ENCODE measurements at regions not wholly inside any gene's neighbourhood (a gene's known extent, or its start where the extent isn't known, plus 50 kb on each side); places are given as distances from the start of the nearest gene placed in this dataset.

DNA sequence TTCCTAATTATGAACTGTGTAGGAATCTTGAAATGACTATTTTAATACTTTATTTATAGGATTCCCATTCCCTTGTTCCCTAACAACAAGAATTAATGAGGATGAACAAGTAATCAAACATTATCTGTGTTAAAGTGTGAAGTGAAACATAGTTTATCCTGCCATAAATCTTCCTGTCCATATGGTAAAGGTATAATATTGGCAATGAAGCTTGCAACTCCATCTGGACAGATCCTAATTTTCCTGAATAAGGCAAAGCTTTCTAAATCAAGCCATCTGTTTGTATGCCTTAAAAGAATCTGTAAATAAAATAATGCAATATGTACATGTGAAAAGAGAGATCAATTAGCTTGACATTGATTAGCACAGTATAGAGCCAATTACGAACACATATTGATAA is 529.0 kb downstream of the ANKRD7 start:
- no peaks in the 10 kb centered on the region for H3K36me3 ChIP-seq (replicated peaks)
- no peak overlapping the region for H3K27ac ChIP-seq
- no peaks in the 10 kb centered on the region for H3K27me3 ChIP-seq (replicated peaks)
- in situ Hi-C loops (cut with HindIII; ENCODE audit: low pct_ligation_motif_present, low sequenced_read_pairs), result no loop called here
- TF ChIP-seq, protein P1, sequence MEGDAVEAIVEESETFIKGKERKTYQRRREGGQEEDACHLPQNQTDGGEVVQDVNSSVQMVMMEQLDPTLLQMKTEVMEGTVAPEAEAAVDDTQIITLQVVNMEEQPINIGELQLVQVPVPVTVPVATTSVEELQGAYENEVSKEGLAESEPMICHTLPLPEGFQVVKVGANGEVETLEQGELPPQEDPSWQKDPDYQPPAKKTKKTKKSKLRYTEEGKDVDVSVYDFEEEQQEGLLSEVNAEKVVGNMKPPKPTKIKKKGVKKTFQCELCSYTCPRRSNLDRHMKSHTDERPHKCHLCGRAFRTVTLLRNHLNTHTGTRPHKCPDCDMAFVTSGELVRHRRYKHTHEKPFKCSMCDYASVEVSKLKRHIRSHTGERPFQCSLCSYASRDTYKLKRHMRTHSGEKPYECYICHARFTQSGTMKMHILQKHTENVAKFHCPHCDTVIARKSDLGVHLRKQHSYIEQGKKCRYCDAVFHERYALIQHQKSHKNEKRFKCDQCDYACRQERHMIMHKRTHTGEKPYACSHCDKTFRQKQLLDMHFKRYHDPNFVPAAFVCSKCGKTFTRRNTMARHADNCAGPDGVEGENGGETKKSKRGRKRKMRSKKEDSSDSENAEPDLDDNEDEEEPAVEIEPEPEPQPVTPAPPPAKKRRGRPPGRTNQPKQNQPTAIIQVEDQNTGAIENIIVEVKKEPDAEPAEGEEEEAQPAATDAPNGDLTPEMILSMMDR (IDR thresholded peaks at IDR 0.05; ENCODE audit: low read depth, low read length, missing control alignments), result no peak
- no peak for DNase-seq
- no peak overlapping the region for H3K4me3 ChIP-seq (ENCODE audit: low read depth, low read length)

DNA sequence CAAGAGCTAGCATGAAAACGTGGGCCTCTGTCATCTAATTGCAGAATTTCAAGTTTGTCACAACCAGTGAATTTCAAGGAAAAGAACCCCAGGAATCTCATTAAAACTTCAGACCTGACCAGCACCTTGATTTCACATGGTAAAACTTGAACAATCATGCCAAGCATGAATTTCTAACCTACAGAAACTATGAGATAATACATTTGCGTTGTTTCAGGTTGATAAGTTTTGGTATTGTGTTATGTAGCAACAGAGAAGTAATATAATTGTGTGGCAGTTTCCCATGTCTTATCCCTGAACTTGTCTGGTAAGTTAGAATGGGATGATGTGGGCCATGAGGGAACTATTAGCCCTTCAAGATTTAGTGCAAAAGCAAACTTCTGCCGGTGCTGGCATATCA is 530.1 kb downstream of the ANKRD7 start:
- no peaks in the 10 kb centered on the region for H3K36me3 ChIP-seq (replicated peaks)
- in situ Hi-C loops (cut with HindIII; ENCODE audit: low pct_ligation_motif_present, low sequenced_read_pairs), result no loop called here
- H3K27ac ChIP-seq, result no peak overlapping the region
- no peak overlapping the region for H3K4me3 ChIP-seq (ENCODE audit: low read depth, low read length)
- DNase-seq, result no peak
- H3K27me3 ChIP-seq (replicated peaks), result no peaks in the 10 kb centered on the region
- TF ChIP-seq, protein P1 (IDR thresholded peaks at IDR 0.05; ENCODE audit: low read depth, low read length, missing control alignments), result no peak

DNA sequence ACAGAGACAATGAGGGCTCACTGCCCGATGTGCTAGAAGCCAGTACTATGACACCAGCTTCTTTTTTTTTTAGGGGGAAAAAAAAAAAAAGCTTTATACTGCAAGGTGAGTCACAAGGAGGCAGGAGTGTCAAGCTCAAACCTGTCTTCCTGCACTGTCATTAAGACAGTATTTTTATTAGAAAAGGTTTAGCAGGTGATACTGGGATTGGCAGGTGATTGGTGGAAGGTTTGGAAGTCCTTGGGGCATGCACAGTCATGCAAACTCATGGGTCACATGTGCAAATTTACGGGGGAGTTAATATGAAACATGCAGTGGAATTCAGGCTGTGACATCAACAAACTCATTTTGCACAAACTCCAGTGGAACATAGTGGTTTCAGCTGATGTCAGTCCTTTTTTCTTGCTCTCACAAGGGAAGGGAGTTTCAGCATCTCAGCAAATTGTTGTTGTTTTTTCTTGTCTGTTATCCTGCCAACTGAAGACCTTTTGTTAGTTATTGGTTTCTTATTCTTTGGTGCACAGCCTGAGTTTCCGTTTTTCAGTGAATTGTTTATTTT is 530.6 kb downstream of the ANKRD7 start:
- H3K36me3 ChIP-seq (replicated peaks), result no peaks in the 10 kb centered on the region
- in situ Hi-C loops (cut with HindIII; ENCODE audit: low pct_ligation_motif_present, low sequenced_read_pairs), result no loop called here
- DNase-seq, result no peak
- no peak overlapping the region for H3K4me3 ChIP-seq (ENCODE audit: low read depth, low read length)
- TF ChIP-seq, protein P1 (IDR thresholded peaks at IDR 0.05; ENCODE audit: low read depth, low read length, missing control alignments), result no peak
- H3K27me3 ChIP-seq (replicated peaks), result no peaks in the 10 kb centered on the region
- H3K27ac ChIP-seq, result no peak overlapping the region

DNA sequence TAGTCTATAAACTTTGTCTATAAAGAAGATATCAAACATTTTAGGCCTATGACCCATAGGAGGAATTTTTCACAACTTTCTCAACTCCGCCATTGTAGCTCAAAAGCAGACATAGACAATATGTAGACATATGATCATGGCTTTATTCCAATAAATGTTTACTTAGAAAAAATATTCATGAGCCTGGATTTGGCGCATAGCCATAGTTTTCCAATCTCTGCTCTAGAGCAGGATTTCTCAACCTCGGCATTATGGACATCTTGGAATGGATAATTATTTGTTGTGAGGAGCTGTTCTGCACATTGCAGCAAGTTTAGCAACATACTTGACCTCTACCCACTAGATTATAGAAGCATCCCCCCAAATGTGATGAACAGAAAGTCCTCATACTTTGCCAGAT is 532.6 kb downstream of the ANKRD7 start:
- Histone ChIP-seq H3K4me3 (ENCODE audit: low read depth, low read length) (no peak overlapping the region), H3K36me3 (replicated peaks) (no peaks in the 10 kb centered on the region), H3K27ac (no peak overlapping the region), H3K27me3 (replicated peaks) (no peaks in the 10 kb centered on the region)
- in situ Hi-C loops (cut with HindIII; ENCODE audit: low pct_ligation_motif_present, low sequenced_read_pairs), result no loop called here
- TF ChIP-seq, protein P1 (IDR thresholded peaks at IDR 0.05; ENCODE audit: low read depth, low read length, missing control alignments), result no peak
- no peak for DNase-seq

DNA sequence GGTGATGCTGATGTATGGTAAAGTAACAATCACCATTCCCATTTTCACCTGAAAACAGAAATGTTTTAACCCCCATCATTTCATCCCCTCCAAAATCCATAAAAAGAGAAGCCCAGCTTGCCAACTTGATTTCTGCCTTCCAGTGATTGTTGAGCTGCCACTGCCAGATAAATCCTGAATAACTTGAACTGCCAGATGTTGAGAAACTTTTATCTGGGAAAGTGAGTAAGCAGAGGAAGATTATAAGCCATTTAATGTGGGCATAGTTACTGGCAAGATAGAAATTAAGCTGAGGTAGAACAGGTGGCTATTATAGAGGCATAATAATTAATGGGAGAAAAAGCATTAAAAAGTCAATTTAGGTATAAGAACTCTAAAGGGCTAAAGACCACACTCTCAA is 534.1 kb downstream of the ANKRD7 start:
- in situ Hi-C loops (cut with HindIII; ENCODE audit: low pct_ligation_motif_present, low sequenced_read_pairs), result no loop called here
- Histone ChIP-seq H3K4me3 (ENCODE audit: low read depth, low read length) (no peak overlapping the region), H3K27ac (no peak overlapping the region), H3K27me3 (replicated peaks) (no peaks in the 10 kb centered on the region), H3K36me3 (replicated peaks) (no peaks in the 10 kb centered on the region)
- TF ChIP-seq, protein P1 (IDR thresholded peaks at IDR 0.05; ENCODE audit: low read depth, low read length, missing control alignments), result no peak
- DNase-seq, result no peak

DNA sequence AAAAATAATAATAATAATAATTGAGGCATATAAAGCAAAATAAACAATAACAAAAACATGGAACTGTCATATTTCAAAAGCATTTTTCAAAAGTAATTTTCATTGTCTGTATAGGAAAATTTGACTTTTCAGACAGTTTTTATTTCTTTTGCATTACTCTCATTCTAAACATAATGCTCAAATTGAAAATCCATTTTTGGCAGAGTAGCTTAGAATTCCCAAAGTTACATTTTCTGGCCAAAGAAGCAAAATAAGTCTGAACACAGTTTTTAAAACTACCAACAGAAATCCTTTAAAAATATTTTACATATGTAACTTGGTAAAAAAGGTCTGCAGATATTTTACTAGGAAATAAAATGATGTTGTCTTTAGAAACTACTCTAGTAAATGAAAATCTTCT is 535.4 kb downstream of the ANKRD7 start:
- H3K4me3 ChIP-seq (ENCODE audit: low read depth, low read length), result no peak overlapping the region
- in situ Hi-C loops (cut with HindIII; ENCODE audit: low pct_ligation_motif_present, low sequenced_read_pairs), result no loop called here
- TF ChIP-seq, protein P1 (IDR thresholded peaks at IDR 0.05; ENCODE audit: low read depth, low read length, missing control alignments), result no peak
- H3K27ac ChIP-seq, result no peak overlapping the region
- DNase-seq, result no peak
- no peaks in the 10 kb centered on the region for H3K36me3 ChIP-seq (replicated peaks)
- no peaks in the 10 kb centered on the region for H3K27me3 ChIP-seq (replicated peaks)

Measured in brain microvascular endothelial cell (primary cell).